HL-60 (cell line): ENCODE measurements at regions not wholly inside any gene's neighbourhood (a gene's known extent, or its start where the extent isn't known, plus 50 kb on each side); places are given as distances from the start of the nearest gene placed in this dataset.

Source experiments
- DNase-seq, 2 experiments: peaks; one replicate each; pipeline ENCODE4 v3.0.0-alpha.2; 2010 to 2020; ENCODE audit warnings: low read depth in 1 of 2, low spot score in 1 of 2
- H3K27ac ChIP-seq: fragments of 250-450 bp; sonication (Bioruptor Pico); replicated peaks from 2 replicates; pipeline ENCODE4 v1.5.1; 2020; ENCODE audit warnings: mild to moderate bottlenecking, moderate library complexity
- H3K27me3 ChIP-seq: fragments of 250-450 bp; sonication (Bioruptor Pico); 2 replicates; pipeline ENCODE4 v1.5.1; 2021; ENCODE audit warnings: mild to moderate bottlenecking, moderate library complexity; ENCODE audit not compliant: insufficient read depth, poor library complexity, severe bottlenecking
- H3K4me3 ChIP-seq: replicated peaks from 2 replicates; pipeline ENCODE4 v1.5.1; 2011; ENCODE audit warnings: mild to moderate bottlenecking, control low read depth, low read length; ENCODE audit not compliant: insufficient read depth
- GABPA ChIP-seq: IDR thresholded peaks from 2 replicates; pipeline ENCODE4 v1.6.1; 2012; ENCODE audit warnings: low read depth
- POLR2AphosphoS5 ChIP-seq: IDR thresholded peaks from 2 replicates; pipeline ENCODE4 v1.6.1; 2012; ENCODE audit warnings: low read depth
- SPI1 ChIP-seq: IDR thresholded peaks from 2 replicates; pipeline ENCODE4 v1.6.1; 2012; ENCODE audit warnings: low read depth, mild to moderate bottlenecking, borderline replicate concordance
- TF ChIP-seq, protein P1 (sequence below): IDR thresholded peaks from one replicate; pipeline ENCODE4 v1.5.1; 2011; ENCODE audit warnings: low read length, control low read depth, inconsistent platforms; ENCODE audit not compliant: insufficient read depth
- TF ChIP-seq, protein P2 (sequence below): IDR thresholded peaks from 2 replicates; pipeline ENCODE4 v1.6.1; 2012; ENCODE audit warnings: low read depth; ENCODE audit not compliant: insufficient replicate concordance

DNA sequence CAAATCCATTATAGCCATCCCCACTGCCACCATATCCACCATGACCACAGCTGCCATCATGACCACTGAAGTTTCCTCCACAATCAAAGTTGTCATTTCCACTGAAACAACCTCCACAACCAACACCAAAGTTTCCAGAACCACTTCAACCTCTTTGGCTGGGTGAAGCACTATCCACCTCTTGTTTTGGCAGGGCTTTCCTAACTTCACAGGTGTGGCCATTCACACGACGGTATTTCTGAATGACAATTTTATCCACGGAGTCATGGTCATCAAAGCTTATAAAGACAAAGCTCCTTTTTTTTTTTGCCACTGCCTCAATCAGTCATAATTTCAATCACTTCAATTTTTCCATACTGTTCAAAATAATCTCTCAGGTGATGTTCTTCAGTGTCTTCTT is 89.8 kb upstream of the UGP2 start:
- Histone ChIP-seq H3K27ac (no peak overlapping the region), H3K27me3 (no peaks in the 10 kb centered on the region), H3K4me3 (no peak overlapping the region)
- DNase-seq, result no peak
- TF ChIP-seq SPI1 (no peak), GABPA (no peak), POLR2AphosphoS5 (no peak)
- TF ChIP-seq, protein P1, sequence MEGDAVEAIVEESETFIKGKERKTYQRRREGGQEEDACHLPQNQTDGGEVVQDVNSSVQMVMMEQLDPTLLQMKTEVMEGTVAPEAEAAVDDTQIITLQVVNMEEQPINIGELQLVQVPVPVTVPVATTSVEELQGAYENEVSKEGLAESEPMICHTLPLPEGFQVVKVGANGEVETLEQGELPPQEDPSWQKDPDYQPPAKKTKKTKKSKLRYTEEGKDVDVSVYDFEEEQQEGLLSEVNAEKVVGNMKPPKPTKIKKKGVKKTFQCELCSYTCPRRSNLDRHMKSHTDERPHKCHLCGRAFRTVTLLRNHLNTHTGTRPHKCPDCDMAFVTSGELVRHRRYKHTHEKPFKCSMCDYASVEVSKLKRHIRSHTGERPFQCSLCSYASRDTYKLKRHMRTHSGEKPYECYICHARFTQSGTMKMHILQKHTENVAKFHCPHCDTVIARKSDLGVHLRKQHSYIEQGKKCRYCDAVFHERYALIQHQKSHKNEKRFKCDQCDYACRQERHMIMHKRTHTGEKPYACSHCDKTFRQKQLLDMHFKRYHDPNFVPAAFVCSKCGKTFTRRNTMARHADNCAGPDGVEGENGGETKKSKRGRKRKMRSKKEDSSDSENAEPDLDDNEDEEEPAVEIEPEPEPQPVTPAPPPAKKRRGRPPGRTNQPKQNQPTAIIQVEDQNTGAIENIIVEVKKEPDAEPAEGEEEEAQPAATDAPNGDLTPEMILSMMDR, result no peak
- TF ChIP-seq, protein P2, sequence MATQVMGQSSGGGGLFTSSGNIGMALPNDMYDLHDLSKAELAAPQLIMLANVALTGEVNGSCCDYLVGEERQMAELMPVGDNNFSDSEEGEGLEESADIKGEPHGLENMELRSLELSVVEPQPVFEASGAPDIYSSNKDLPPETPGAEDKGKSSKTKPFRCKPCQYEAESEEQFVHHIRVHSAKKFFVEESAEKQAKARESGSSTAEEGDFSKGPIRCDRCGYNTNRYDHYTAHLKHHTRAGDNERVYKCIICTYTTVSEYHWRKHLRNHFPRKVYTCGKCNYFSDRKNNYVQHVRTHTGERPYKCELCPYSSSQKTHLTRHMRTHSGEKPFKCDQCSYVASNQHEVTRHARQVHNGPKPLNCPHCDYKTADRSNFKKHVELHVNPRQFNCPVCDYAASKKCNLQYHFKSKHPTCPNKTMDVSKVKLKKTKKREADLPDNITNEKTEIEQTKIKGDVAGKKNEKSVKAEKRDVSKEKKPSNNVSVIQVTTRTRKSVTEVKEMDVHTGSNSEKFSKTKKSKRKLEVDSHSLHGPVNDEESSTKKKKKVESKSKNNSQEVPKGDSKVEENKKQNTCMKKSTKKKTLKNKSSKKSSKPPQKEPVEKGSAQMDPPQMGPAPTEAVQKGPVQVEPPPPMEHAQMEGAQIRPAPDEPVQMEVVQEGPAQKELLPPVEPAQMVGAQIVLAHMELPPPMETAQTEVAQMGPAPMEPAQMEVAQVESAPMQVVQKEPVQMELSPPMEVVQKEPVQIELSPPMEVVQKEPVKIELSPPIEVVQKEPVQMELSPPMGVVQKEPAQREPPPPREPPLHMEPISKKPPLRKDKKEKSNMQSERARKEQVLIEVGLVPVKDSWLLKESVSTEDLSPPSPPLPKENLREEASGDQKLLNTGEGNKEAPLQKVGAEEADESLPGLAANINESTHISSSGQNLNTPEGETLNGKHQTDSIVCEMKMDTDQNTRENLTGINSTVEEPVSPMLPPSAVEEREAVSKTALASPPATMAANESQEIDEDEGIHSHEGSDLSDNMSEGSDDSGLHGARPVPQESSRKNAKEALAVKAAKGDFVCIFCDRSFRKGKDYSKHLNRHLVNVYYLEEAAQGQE, result no peak

DNA sequence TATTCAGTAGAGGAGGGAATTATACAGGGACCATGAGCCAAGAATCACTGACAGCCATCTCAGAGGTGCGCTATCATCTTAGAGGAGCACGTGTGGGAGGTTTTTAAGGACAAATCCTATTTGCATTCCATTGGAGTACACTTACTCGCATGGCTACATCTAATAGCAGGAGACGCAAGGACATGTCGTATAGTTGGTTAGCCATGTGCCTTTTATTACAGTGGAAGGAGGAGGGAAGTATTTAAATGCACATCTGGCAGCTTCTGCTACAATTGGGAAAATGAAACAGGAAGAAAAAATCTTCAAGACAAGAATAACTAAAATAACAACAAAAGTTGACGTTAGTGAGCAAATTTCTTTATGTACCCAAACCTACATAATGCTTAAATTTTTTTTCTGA is 86.5 kb upstream of the UGP2 start:
- DNase-seq, result no peak
- no peak for TF ChIP-seq GABPA
- no peak for TF ChIP-seq SPI1
- TF ChIP-seq, protein P1, result no peak
- TF ChIP-seq, protein P2, result no peak
- no peak for TF ChIP-seq POLR2AphosphoS5
- Histone ChIP-seq H3K4me3 (no peak overlapping the region), H3K27ac (no peak overlapping the region), H3K27me3 (no peaks in the 10 kb centered on the region)

DNA sequence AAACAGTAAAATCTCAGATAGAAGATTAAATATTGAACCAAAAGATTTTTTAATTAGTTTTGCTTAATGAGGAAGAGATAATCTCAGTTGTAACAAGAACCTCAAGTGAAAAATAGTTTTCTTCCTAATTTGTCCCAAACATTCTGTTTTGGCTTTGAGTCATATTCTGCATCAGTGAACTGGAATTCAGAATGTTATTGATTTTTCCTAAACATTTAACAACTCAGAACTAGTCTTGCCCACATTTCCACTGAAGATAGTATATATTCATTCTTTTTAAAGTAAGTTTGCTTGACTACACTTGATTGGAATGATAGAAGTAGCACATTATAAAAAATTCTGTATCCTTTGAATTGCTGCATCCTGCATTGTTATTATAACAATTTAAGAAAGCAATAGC is 85.7 kb upstream of the UGP2 start:
- H3K4me3 ChIP-seq, result no peak overlapping the region

More for the DNA sequence above, 85.7 kb upstream of the UGP2 start:
- Histone ChIP-seq H3K27me3 (no peaks in the 10 kb centered on the region), H3K27ac (no peak overlapping the region)
- no peak for DNase-seq
- TF ChIP-seq GABPA, result no peak
- TF ChIP-seq SPI1, result no peak
- TF ChIP-seq, protein P2, result no peak
- no peak for TF ChIP-seq POLR2AphosphoS5
- TF ChIP-seq, protein P1, result no peak
